HG03432 (cell line): ENCODE measurements at regions not wholly inside any gene's neighbourhood (a gene's known extent, or its start where the extent isn't known, plus 50 kb on each side); places are given as distances from the start of the nearest gene placed in this dataset.

ENCODE experiments used
- ATAC-seq: cut with Tn5 transposase; IDR thresholded peaks from one replicate; pipeline ENCODE4 v1.9.1; 2021; ENCODE audit warnings: mild to moderate bottlenecking, moderate library complexity; ENCODE audit not compliant: unreplicated experiment

DNA sequence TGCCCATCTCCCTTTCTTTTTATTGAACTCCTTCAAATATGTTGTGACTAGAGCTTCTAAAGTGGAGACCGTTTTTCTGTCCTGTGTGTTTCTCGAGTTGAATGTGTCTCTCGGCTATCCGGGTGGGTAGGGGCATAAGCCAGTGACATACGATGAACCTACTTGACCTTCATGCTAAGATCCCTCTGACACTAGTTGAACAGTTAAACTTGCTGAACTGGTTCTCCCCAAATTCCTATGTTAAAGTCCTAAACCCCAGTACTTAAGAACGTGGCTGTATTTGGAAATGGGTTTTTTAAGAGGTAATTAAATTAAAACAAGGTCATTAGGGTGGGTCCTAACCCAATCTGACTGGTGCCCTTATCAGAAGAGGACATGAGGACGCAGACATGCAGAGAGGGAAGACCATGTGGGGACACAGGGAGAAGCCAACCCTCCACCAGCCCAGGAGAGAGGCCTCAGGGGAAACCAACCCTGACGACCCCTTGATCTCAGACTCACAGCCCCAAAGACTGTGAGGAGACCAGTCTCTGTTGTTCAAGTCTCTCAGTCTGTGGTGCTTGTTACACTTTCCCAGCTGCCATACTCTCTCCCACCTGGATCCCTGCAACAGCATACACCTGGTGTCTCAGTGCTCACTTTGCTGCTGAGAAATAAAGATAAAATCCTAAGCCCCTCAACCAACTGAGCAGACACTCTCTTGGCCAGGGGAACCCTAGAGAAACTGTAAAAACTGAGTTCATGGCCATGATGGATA is 208.4 kb downstream of the MYLK4 start:
- ATAC-seq: no peak

DNA sequence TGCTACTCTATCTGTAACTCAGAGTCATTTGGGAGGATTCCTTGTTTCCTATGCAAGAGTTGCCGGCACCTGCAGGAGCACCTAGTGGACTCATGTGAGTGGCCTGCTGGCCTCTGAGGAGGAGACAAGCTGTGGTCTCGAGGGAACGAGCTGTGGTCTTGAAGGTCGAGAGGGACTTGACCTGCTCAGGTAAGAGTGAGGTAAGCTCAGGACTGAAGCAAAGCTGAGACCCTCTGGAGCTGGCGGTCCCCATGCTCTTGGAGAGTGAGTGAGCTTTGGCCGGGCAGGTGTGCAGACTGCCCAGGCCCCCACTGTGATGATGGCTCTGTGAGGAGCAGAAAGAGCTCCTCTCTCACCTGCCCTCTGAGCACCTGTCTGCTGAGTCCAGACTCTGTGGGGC is 214.3 kb downstream of the MYLK4 start:
- no peak for ATAC-seq

DNA sequence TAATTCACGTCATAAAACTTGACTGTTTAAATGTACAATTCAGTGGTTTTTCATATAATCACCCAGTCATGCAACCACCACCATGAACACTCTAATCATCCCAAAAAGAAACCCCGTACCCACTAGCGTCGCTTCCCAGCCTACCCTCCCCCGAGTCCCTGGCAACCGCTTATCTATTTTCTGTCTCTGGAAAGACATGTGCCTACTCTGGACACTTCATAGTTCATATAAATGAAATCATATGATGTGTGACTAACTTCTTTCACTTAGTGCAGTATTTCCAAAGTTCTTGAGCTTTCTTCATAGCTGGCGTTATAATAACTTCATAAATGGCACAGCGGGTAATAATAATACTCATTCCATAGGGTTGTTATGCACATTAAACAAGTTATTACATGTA is 215.2 kb downstream of the MYLK4 start:
- ATAC-seq: no peak

DNA sequence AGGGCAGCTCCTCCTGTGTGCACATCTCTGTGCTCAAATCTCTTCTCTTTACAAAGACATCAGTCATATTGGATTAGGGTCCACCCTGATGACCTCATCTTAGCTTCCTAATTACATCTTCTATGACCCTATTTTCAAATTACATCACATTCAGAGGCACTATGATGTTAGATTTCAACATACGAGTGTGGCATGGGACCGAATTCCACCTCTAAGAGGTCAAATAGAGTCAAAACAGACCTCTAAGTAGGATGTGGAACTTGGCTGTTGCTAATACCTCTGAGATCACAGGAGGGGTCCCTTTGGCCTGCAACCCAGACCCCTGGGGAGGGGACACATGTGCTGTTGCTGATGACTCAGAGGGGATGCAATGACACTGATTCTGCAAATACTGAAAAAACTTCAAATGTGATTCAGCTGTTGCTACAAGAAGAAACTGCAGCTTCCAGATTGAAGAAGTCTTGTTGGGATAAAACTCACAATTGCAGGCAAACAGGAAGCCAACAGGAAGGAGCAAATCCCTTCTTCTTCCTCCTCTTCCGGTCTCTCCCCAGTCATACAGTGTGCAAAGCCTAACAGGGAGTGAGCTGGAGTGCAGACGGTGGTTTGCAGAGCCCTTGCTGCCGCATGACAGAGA is 216.2 kb downstream of the MYLK4 start:
- ATAC-seq: no peak

DNA sequence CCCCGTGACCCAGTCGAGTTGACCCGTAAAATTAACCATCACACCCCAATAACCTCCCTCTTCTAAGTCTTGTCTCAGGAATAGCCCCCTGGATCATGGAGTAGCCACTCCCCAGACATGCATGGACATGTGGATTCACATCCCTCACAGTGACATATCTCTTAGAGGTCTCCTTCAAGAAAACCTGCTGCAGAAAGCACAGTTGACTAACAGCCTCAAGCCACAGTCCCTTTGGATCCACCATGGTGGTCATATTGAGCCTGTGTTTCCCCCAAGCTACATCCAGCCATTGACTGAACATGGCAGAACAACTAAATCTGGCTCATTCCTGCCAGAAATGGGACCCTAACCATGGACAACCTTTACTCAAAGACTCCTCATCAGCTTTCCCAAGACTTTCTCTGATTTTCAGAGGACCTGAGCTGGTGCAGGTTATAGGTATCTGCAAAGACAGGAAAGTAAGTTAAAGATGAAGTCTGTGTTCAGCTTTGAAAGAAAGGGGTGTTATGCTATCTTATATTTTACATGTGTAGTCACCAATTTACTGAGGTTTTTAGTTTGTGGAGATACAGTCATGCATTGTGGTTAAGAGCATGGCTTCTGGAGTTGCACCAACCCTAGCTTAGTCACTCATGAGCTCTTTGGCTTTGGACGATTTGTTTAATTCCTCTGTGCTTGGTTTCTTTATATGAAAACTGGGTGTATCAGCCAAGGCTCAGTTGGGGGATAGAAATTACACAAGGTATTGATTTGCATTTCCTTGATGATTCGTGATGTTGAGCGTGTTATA is 219.1 kb downstream of the MYLK4 start:
- ATAC-seq: no peak

DNA sequence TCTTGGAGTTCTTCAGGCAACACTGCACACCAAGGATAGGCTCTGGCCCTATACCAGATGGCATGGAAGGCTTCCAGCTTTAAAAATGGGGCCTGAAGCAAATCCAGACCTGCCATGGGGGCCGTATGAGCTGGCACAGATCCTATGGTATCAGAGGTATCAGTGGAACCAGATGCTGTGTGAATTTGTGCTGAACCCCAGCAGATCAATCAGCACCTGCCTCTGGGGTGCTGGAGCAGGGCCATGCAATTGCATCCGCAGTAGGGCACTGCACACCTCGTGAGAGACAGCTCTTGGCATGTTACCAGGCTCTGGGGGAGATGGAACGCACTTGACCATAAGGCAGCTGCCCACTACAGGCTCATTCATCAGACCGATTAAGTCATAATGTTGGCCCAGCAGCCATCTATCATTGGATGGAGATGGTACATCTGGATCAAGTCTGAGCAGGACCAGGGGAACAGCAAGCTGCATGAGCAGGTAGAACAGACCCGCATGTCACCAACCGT is 221.5 kb downstream of the MYLK4 start:
- ATAC-seq: no peak

DNA sequence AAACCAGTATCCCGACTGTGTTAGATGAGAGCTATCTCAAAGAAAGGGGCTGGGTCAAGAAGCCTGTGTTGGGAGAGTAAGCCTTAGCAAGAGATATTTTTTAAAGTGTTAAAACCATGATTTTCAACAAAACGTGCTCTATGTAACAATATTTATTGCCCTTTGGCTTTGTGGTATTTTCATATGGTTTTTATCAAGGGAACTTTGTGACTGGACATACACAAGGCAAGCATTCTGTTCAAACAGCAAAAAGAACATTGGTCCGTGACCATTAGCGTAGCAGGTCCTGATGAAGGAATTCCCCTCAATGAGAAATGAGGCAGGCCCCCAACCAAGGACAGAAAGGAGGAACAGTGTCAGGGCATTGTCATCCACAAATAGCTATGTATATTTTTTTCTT is 222.6 kb downstream of the MYLK4 start:
- no peak for ATAC-seq

DNA sequence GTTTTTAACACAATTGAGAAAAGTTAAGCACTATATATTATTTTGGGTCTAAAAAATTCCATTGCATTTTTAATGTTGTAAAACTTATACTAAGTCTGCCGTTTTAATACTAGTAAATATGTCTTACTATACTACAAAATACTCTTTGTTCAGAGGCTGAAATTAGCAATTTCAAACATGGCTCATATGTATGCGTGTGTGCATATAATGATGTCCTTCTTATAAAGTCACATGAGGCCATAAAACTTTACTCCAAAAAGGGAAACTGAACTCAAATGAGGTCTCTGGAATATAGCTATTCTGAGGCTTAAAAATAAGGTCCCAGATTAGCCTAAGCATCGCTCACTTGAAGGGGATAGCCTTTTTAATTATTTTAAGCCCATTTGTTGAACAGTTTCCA is 224.0 kb downstream of the MYLK4 start:
- ATAC-seq: no peak

DNA sequence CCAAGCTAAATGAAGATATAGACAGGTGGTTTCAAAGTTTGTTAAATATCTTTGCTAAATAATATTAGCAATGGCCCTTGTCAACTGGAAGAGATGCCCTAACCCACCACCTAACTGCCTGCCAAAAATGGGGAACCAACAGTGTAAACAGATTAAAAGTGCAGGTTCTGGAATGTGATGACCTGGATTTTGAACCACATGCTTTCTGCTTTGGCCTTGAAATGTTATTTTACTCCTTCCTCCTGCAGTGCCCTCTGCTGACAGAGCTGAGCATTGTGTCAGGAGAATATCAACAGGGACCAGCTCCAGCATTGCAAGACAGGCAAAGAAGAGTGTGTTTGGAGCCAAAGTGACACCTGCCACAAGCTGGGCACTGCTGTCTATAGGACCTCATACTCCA is 226.6 kb downstream of the MYLK4 start:
- ATAC-seq: no peak

DNA sequence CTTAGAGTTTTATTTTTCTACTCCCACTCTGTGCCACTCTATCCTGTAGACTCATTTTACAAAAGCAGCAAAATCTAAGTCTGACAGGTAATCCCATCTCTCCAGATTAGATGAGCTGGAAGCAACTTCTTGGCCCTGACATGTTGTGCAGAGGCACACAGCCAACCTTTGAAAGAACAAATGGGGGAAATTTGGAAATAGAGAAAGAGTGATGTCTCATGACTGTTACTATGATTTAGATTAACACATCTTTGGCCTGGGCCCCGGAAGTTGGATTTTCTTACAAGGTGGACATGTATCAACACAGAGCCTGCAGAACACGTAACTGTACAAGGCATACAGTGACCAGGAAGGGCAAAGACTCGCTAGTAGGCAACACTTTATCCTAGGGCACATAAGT is 227.7 kb downstream of the MYLK4 start:
- no peak for ATAC-seq

DNA sequence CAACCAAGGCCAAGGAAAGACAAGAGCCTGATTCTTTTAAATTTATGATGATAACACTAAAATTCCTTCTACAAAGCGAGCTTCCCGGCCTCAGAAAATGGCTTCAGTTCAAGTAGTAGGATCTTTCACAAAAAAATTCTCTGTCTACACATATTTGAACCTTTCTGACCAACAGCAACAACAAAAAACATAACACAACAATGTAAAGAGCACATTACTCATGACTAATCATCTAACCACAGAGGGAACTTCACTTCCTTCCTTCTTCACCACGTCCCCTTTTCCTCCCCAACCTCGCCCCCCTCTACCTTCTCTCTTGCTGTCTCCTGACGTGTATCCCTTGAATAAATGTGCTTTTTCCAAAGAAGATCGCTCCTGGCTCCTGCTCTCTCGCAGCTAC is 228.2 kb downstream of the MYLK4 start:
- no peak for ATAC-seq

DNA sequence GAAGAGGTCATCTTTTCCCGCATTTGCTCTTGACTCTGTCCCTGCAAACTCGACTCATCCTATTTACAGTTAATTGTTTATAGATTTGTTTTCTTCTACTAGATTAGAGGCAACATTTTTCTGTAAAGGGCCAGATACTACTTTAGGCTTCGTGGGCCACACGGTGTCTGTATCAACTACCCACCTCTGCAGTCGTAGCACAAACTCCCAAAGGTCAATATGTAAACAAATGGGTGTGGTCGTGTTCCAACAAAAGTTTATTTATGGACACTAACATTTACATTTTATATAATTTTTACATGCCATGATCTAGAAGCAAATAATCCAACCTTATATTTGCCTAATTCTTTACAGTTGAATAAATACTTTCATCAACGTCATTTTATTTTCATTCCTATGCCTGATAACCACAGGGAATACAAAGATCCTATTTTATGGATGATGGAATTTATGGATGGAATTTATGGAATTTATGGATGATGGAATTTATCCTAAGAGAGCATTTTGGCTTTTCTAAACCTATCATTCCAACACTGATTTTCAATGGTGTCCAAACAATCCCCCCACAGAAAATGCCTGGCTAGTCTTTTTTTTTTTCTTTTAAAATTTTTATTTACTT is 232.8 kb downstream of the MYLK4 start:
- no peak for ATAC-seq

DNA sequence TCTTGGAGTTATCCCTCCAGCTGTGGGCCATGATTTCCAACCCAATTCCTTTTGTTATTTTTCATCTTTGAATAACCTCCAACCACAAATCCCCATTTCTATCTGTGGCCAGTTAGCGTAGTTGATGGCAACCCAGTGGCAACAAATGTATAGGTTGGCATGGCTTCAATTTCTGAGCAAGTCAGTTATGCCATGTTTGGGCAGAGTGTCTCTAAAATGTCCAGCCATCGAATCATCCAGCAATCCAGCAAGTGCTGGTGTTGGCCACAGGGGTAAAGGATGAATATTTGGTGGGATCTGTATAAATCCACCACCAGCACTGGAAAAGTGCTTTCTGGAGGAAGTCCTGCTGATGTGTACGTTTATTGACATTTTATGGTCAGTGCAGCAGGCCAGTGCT is 233.3 kb downstream of the MYLK4 start:
- no peak for ATAC-seq

DNA sequence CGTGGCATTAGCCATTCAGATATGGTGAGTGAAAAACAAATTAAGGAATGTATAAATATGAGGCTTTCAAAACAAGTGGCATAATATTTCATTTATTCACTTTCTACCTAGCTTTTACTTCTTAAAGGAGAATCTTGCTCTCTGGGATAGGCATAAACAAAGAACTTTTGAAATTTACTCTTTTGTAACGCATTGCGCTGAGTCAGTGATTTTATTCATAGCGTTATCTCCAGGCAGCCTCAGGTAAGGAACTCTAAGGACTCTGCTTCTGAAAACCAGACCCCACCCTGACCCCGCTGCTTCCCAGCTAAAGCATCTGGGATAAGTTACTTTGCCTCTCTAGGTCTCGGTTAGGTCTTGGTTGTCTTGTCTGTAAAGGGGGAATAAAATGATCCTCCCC is 234.7 kb downstream of the MYLK4 start:
- no peak for ATAC-seq

DNA sequence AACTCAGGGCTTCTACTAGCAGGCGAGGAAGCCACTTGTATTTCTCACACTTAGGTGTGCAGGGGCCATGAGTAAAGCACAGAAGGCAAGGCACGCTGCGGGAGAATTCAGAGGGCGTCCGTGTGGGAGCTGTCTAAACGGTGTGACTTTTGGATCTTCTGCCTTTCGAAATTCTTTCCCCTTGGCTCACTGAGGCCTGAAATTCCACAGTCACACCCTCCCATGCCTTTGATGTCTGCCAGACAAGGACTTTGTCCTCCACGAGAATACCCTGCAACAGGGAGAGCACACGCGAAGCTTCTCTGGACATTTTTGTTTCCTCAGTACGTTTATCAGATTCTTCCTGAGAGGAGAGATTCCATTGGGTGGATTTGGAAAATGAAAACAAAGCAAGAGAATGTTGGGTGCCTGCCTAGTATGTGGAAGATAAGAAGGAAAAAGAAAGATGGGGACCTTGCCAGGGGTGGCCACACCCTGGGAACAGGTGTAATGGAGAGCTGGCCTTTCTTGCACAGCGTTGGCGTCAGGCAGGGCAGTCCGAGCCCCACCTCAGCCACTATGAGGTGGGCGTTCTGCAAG is 235.7 kb downstream of the MYLK4 start:
- no peak for ATAC-seq

DNA sequence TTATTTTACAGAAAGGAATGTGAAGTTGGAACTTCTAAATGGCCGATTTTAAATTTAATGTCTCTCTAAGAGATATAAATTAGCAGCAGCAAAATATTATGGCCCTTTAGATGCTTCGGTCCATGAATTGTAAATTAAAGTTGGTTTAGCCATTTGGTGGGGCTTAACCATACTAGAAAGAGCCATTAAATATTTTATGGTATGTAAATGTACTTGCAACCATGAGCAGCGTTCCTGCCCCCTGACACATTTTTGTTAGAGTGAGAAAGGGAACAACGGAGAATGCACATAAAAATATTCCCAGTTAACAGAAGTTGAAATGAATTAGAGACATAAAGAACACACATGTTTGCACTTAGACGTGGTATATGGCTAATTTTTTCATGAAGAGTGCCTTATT is 237.9 kb downstream of the MYLK4 start:
- no peak for ATAC-seq

DNA sequence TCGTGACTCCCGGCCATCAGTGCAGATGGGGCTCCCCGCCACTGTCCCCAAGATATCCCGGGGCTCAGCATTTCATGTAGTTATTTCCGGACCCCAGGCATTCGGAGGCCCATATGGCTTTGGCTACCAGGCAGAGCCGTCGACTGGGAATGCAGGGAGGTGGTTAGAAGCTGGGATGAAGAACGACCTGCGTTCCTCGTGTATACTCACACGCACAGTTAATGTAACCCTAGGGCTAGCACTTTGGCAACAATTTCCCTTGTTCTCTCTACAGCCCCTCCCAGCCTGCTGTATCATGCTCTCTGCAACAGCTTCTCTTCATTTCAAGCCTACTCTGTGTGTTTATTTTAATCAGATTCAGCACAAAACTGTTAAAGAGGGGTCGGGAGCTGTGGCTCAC is 240.4 kb downstream of the MYLK4 start:
- ATAC-seq: no peak

DNA sequence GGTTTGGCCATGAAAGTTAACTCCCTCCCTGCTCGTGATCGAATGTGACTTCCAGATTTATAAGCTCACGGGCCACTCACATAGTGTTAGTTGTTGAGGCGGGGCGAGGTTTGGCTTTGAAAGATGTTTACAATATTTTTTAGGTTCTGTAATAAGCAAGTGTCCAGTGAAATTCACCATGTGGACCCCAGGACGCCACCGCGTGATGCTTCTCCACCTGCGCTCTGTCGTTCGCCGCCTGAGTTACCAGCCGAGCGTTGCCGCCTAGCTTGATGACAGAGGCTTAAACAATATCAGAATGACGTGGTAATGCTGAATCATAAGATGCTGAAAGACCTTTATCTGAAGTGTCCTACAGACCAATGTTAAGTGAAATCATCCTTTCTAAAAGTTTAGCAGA is 241.0 kb downstream of the MYLK4 start:
- no peak for ATAC-seq

DNA sequence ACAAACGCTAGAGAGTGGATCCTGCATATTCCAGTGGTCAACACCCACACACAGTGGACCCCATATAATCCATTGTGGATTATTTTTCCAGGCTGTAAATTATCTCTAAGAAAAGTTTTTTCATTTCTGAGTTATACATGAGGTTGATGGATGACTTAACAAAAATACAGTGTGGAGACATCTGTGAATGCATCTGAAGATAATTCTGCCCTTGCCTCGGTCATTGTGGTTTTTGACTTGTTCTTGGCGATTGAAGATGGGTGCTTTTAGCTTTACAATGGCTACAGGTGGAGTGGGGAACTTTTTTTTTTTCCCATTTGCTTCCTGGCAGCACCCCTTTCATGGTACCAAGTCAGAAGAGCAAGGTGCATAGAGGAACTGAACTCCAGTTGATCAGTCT is 242.7 kb downstream of the MYLK4 start:
- ATAC-seq: no peak

DNA sequence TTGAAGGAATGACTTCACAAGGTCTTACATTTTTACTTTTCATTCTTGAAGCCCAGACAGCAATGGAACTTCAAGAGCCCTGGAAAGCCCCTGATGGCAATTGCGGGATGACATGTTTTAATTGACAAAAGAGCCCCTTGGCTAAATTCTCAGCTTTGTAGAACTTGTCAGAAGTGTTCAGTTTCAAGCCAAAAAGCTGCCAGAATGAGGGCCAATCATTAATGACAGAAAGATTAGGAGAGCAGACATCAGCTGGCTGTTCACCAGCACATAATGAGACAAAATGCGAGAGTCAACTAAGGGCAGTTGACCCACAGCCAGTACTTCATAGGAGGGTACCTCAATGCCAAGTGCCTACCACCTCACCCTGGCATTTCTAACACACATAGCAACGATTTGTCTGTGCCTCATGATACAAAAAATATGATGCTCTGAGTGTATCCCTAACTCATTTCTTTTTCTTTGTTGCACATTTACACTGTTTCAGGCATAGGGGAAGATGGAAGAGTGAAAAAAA is 243.1 kb downstream of the MYLK4 start:
- no peak for ATAC-seq

DNA sequence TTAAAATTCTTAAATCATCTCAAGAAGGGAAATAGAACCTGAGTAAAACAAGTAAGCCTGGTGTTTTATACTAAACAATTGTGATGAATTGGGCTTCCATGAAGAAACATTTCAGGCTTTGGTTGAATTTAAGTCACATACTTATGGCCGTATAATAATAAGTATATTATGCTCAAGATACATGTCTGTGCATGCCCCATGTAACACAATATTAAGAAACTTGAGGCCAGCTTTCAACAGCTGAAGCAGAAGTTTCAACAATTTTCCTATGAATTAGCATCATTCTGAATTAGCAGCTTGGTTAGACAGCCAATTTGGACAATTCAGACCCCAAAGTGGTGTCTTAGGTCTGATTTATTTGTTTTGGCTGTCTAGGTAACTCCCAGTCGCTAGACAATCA is 243.7 kb downstream of the MYLK4 start:
- no peak for ATAC-seq
